Esophagus muscularis mucosa (tissue), 4 donors: ENCODE measurements at regions not wholly inside any gene's neighbourhood (a gene's known extent, or its start where the extent isn't known, plus 50 kb on each side); places are given as distances from the start of the nearest gene placed in this dataset.

Experiments
- CTCF ChIP-seq, 3 experiments: fragments of 200-600 bp in 2 of 3; fragments of 450-650 bp in 1 of 3; sonication (generic) in 2 of 3; IDR thresholded peaks; one replicate each; pipeline ENCODE4 v1.5.1; 2017 to 2019; ENCODE audit warnings: antibody characterized with exemption in 3 of 3, mild to moderate bottlenecking in 2 of 3, moderate library complexity in 1 of 3
- EP300 ChIP-seq: sonication (generic); formaldehyde crosslinking; IDR thresholded peaks from one replicate; pipeline ENCODE4 v1.6.1; 2017; ENCODE audit warnings: antibody characterized with exemption
- POLR2A ChIP-seq: fragments of 450-650 bp; IDR thresholded peaks from one replicate; pipeline ENCODE4 v1.6.1; 2017; ENCODE audit warnings: antibody characterized with exemption, moderate library complexity, mild to moderate bottlenecking, low read depth
- POLR2AphosphoS5 ChIP-seq, 2 donors: sonication (generic); formaldehyde crosslinking; IDR thresholded peaks; one replicate each; pipeline ENCODE4 v1.6.1; 2017; ENCODE audit warnings: antibody characterized with exemption in 2 of 2

GRCh38 chr7:21101541-21101940 lies 314.9 kb upstream of the SP8 start:
- TF ChIP-seq CTCF (IDR thresholded peaks at IDR 0.05), result no peak
- TF ChIP-seq POLR2A, result no peak
- no peak for TF ChIP-seq POLR2AphosphoS5 (IDR thresholded peaks at IDR 0.05)
- no peak for TF ChIP-seq EP300
